NCI-H2029 treated with DMSO at 0.1 percent for 48 hours (cell line): ENCODE measurements at regions not wholly inside any gene's neighbourhood (a gene's known extent, or its start where the extent isn't known, plus 50 kb on each side); places are given as distances from the start of the nearest gene placed in this dataset.

ENCODE experiments used
- DNase-seq: peaks from one replicate; lab custom pipeline; 2025; lab: John Stamatoyannopoulos, UW

GRCh38 chr14:105776924-105777323, 250.5 kb downstream of the TMEM121 start:
- no peak for DNase-seq

- DNase-seq = no peak
These were observed 257.3 kb downstream of the TMEM121 start for GRCh38 chr14:105783707-105784106.

DNA sequence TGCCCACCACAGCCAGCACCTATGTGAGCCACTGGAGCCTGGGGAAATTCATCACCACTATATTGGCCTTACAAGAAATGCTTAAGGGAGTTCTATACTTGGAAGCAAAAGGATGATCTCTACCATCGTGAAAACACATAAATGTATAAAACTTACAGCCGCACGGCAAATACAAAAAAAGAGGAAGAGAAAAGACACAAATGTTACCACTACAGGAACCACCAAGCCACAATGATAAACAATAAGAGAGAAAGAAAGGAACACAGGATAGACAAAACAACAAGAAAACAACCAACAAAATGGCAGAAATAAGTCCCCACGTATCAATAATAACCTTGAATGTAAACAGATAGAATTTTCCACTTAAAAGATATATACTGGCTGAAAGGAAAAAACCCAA, 267.5 kb downstream of the TMEM121 start:
- DNase-seq = no peak

GRCh38 chr14:105797546-105797945, 271.2 kb downstream of the TMEM121 start:
- DNase-seq = no peak

DNA sequence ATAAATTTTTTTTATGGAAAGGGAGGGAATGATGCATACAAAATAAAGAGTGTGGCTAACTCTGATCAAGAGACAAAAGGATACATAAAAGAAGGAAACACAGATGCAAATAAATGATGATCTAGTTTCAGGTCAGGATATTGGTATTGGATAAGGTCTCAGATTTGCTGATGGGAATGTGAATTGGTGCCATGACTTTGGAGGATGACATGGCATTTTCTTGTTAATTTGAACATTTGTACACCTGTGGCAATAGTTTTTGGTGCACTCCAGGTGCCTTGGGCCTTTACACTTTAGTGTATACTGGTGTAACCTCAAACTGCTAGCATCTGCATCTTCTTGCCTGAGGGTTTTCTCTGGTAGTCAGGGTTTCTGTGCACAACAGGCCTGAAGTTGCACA, 279.3 kb downstream of the TMEM121 start:
- DNase-seq = no peak

GRCh38 chr14:105806568-105806967, 280.2 kb downstream of the TMEM121 start:
- no peak for DNase-seq

DNA sequence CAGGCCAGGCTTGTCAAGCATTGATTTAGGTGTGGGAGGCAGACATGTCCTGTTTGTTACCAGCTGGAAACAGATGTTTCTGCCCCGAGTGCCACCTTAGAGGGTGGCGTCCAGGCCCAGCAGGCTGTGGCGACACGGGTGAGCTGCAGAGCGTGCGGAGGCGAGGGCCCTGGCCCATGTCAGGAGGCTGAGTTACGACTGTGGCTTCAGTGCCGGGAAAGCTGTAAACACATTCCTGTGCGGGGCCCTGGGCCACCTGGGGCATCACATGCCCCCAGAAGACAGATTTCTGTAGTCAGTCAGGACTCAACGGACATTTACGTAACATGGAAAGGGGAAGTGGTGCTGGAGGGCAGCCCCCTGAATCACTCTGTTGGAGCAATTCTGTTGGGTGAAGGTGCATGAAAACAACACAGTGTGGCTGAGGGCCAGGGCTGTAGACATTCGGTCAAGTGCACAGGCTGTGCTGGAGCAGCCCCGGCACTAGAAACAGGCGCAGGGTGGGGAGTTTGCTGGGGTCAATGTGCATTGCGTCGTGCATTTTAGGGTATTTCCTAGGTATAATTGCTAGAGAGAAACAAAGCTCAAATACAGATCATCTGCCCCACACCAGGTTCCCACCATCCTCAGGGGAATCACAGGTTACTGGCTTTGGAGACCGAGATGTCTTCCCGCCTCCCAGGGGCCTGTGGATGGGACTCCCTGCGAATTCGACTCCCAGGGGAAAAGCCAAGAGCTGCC, 291.8 kb downstream of the TMEM121 start:
- no peak for DNase-seq

DNA sequence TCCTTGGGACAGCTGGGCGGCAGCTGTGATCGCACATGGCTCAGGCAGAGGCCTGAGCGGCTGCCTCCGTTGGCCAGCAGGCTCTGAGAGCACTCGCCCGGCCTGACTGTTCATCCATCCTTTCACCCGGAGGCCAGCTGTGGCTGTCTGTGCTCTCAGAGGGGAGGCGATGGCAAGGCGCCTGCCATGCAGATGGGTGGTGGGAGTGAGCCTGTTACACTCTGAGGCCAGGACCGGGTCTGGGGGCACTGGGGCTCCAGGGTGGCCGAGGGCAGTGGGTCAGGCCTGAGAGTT, 292.3 kb downstream of the TMEM121 start:
- DNase-seq = no peak

DNA sequence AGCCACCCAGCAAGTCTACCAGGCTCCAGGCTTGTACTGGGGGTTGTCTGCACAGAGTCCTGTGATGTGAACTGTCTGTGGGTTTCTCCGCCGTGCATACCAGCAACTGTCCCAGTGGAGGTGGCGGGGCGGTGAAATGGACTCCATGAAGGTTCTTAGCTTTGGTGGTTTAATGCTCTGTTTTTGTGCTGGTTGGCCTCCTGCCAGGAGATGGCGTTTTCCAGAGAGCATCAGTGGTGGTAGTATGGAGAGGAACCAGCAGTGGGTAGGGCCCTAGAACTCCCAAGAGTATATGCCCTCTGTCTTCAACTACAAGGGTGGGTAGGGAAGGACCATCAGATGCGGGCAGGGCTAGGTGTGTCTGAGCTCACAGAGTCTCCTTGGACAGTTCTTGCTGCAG, 303.8 kb downstream of the TMEM121 start:
- DNase-seq = no peak

DNA sequence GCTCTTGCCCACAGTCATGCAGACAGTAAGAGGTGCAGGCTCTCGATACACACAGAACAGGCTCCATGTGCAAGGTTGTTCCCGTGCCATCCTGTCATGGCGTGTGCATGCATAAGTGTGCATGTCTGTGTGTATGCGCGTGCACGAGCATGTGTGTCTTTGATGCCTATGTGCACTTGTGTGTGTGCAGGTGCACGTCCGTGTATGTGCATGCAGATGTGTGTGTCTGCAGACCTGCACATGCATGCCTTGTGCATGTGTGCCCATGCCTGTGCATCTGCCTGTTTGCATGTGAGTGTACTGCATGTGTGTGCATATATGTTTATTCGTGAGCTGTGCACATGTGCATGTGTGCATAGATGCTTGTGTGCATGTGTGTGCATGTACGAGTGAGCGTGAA, 309.8 kb downstream of the TMEM121 start:
- no peak for DNase-seq

DNA sequence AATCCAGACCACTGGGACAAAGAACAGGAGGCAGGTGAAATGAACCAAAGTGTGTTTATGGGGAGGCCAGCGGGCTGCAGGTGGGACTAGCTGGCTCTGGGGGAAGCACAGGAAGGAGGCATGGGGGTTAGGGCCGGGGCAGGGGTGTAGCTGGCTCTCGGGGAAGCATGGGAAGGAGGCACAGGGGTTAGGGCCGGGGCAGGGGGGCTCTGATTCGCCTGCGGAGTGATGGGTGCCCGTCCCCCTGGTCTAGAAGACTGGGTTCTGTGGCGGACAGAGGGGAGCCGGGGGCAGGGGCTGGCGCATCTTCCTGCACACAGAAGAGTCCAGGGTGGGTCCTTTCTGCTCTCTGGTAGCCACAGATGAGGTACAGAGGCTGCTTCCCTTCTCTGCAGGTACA, 310.3 kb downstream of the TMEM121 start:
- no peak for DNase-seq

DNA sequence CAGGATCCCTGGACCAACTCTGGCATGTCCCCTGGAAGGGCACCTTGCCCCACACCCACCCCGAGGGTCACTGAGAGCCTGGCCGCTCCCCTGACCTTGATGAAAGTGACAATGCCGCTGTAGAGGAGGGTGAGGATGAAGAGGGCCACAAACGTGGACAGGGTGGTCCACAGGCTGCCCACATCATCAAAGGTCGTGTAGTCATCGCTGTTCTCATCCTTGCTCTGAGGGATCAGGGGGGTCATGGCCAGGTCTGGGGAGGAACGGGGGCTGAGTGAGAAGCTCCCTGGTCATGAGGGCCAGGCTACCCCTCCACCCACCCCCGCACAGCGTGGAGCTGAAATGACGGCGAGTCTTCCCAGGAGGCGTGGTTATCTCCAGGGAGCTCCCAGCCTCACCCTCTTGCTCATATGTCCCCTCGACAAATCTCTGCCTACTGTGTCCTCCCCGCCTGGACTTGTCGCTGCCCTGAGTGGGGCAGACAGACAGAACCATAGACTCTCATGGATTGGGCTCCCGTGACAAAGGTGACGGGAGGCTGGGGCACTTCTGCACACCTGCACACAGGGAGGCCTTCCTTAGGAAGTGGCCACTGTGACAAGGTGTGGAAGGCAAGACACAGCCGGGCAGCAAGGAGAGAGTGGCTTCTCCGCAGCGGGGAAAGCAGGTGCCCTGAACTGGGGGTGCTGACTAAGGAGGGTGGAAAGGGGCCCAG, 311.1 kb downstream of the TMEM121 start:
- no peak for DNase-seq

DNA sequence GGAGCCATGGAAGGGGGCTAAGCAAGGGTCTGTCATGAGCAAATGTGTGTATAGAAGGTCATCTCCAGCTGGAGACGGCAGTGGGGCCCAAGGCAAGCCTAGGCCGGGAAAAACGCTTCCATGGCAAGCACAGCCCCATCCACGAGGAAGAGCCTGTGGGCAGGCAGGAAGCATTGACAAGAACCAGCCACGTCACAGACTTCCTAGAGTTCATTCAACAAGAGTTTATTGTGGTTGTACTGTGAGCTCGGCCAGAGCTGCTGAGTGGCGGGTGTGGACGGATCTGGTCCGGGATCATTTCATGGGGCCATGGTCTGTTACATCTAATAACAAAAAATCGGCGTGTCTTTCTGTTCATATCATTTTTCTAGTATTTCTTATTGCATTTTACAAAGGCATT, 311.7 kb downstream of the TMEM121 start:
- DNase-seq = no peak

- DNase-seq = no peak
These were observed 312.4 kb downstream of the TMEM121 start for GRCh38 chr14:105838591-105839424.

GRCh38 chr14:105839425-105840265, 313.3 kb downstream of the TMEM121 start:
- DNase-seq = no peak

- DNase-seq = no peak
These were observed 314.1 kb downstream of the TMEM121 start for GRCh38 chr14:105840266-105841021.

DNA sequence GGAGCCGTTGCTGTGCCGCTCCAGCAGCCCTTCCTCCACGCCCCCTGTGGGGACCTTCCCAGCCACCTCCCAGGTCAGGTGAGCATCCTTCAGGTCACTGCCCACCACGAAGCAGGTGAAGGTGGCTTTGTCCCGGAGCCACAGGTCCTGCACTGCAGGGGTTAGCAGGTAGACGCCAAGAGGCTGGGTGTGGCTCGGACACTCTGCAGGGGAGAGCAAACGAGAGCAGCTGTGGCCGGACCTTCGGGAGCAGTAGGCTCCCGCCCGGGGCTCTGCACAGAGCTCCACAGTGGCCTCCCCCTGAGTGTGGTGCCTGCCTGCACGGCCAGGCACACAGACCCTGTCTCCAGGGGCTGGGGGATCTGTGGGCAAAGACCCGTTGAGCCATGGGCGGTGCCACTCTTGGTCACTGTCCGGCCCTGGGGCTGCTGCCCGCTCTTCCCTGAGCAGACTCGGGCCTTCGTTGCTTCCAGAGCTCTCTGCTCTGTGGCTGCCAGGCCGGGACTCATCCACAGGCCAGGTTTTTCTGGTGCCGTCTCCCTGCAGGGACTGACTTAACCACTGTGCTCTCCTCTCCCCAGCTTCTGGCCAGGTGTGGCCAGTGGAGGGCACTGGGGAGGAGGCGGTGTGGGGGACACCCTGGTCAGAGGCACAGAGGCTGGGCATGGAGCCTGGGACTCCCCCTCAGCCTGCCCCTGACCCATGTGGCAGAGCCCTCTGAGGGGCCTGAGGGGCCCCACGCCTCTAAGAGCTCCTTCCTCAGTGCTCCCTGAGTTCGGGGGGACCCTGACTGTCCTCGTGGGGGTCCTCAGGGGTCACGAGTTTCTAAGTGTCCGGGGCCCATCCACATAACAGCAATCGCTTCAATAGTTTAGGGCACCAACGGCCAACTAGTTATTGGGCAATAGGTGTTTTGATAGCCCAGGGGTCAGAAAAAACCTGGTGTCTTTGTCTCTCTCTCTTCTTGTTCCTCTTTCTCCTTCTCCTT, 314.9 kb downstream of the TMEM121 start:
- no peak for DNase-seq

DNA sequence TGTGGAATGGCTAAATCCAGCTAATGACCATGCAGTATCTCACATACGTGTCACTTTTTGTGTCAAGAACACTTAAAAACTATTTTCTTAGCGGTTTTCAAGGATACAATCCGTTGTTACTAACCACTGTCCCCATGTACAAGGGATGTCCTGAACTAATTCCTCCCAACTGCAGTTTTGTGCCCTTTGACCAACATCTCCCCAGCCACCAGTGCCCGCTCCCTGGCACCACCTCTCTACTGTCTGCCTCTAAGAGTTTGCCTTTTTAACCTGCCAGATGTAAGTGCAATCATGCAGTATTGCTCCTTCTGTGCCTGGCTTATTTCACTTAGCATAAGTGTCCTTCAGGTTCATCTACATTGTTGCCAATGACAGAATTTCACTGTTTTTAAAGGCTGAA, 315.7 kb downstream of the TMEM121 start:
- DNase-seq = no peak

GRCh38 chr14:105843444-105844046, 317.2 kb downstream of the TMEM121 start:
- no peak for DNase-seq
